Osteoblast (primary cell): ENCODE measurements at regions not wholly inside any gene's neighbourhood (a gene's known extent, or its start where the extent isn't known, plus 50 kb on each side); places are given as distances from the start of the nearest gene placed in this dataset.

Experiments
- DNase-seq: peaks from one replicate; pipeline ENCODE4 v3.0.0; 2011; ENCODE audit warnings: low spot score, mixed read lengths; ENCODE audit not compliant: insufficient read length; ENCODE audit errors: missing footprints
- H2AFZ ChIP-seq: 2 replicates; pipeline ENCODE4 v1.6.0; 2011; ENCODE audit warnings: mild to moderate bottlenecking, low read length
- H3K27ac ChIP-seq: 2 replicates; pipeline ENCODE4 v1.5.1; 2011; ENCODE audit warnings: mild to moderate bottlenecking, low read depth, low read length, moderate library complexity
- H3K27me3 ChIP-seq: 2 replicates; pipeline ENCODE4 v1.6.0; 2012; ENCODE audit warnings: mild to moderate bottlenecking, control low read depth, inconsistent platforms, low read length, moderate library complexity; ENCODE audit not compliant: insufficient read depth
- H3K36me3 ChIP-seq: 2 replicates; pipeline ENCODE4 v1.5.1; 2011; ENCODE audit warnings: mild to moderate bottlenecking, low read length, control low read depth, moderate library complexity; ENCODE audit not compliant: insufficient read depth
- H3K4me1 ChIP-seq: 2 replicates; pipeline ENCODE4 v1.5.1; 2011; ENCODE audit warnings: mild to moderate bottlenecking, low read length, control low read depth, moderate library complexity; ENCODE audit not compliant: insufficient read depth
- H3K4me2 ChIP-seq: 2 replicates; pipeline ENCODE4 v1.6.0; 2011; ENCODE audit warnings: mild to moderate bottlenecking, low read length; ENCODE audit not compliant: insufficient read depth
- H3K4me3 ChIP-seq: fragments of 200-600 bp; sonication (generic); 3 replicates; pipeline ENCODE4 v1.5.1; 2012; ENCODE audit warnings: mild to moderate bottlenecking, low read length, inconsistent platforms; ENCODE audit not compliant: insufficient read depth
- H3K79me2 ChIP-seq: 2 replicates; pipeline ENCODE4 v1.6.0; 2012; ENCODE audit warnings: mild to moderate bottlenecking, low read length, control low read depth, inconsistent platforms; ENCODE audit not compliant: insufficient read depth
- H3K9me3 ChIP-seq: 2 replicates; pipeline ENCODE4 v1.5.1; 2011; ENCODE audit warnings: low read depth, low read length, control low read depth
- H4K20me1 ChIP-seq: 2 replicates; pipeline ENCODE4 v1.6.0; 2012; ENCODE audit warnings: mild to moderate bottlenecking, low read length, control low read depth; ENCODE audit not compliant: insufficient read depth
- TF ChIP-seq, protein P1 (sequence below): IDR thresholded peaks from 2 replicates; pipeline ENCODE4 v1.5.1; 2011; ENCODE audit warnings: mild to moderate bottlenecking, low read depth, low read length, moderate library complexity; ENCODE audit errors: extremely low read depth

DNA sequence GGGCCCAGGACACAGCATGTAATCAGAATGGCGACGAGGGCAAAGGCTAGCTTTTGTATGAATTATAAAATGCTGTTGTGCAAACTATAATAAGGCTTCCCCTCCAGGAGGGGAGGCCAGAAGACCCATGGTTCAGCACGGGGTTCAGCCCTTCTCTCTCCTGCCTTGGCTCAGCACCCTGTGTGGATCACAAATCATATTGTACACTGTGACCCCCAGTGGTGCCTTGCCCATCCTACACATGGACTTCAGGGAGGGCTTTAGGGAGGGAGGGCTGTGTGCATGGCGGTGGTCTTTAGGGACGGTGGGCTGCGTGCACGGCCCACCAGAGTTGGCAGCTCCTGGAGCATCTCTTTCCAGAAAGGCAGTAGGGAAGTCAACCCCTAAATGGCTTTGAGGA, 120.8 kb upstream of the TNR start:
- Histone ChIP-seq H3K79me2 (no peaks in the 10 kb centered on the region), H3K4me1 (no peaks in the 10 kb centered on the region), H3K9me3 (no peaks in the 10 kb centered on the region), H3K4me2 (no peak overlapping the region), H3K36me3 (no peaks in the 10 kb centered on the region), H2AFZ (no peak overlapping the region), H3K27ac (no peak overlapping the region), H3K27me3 (no peaks in the 10 kb centered on the region), H4K20me1 (no peaks in the 10 kb centered on the region), H3K4me3 (no peak overlapping the region)
- TF ChIP-seq, protein P1, sequence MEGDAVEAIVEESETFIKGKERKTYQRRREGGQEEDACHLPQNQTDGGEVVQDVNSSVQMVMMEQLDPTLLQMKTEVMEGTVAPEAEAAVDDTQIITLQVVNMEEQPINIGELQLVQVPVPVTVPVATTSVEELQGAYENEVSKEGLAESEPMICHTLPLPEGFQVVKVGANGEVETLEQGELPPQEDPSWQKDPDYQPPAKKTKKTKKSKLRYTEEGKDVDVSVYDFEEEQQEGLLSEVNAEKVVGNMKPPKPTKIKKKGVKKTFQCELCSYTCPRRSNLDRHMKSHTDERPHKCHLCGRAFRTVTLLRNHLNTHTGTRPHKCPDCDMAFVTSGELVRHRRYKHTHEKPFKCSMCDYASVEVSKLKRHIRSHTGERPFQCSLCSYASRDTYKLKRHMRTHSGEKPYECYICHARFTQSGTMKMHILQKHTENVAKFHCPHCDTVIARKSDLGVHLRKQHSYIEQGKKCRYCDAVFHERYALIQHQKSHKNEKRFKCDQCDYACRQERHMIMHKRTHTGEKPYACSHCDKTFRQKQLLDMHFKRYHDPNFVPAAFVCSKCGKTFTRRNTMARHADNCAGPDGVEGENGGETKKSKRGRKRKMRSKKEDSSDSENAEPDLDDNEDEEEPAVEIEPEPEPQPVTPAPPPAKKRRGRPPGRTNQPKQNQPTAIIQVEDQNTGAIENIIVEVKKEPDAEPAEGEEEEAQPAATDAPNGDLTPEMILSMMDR, result no peak
- no peak for DNase-seq

DNA sequence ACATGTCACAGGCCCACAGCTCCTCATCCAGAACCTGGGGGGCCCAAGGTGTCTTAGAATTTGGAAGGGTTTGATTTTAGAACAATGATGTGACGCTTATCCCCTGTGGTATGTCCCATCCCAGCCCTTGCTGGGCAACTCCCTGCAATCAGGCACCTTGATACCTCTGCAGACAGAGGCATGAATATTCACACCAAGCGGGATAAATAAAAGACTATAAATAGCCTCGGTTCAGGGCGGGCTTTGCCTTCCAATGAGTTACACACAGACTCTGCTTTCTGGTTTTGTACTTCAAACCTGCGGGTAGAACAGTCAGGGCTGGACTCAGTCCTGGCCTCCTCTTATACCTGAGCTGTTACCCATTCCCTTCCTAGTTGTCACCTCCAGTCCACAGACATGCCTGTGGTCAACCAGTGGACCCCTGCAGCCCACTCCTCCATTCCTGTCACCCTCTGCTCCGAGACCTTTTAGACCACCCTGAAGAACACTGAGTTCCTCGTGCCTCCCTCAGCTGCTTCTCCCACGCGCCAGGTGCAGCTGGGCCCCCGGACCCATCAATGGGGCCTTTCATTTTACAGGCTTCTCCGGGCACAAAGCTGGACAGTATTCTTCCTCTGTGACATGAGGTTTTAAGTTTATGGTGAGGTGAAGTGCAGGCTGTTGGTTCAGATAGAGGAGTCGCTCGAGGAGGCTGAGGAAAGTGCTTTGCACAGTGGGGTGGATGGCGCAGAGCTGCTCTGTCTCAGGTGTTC, 120.1 kb upstream of the TNR start:
- DNase-seq, result no peak
- no peaks in the 10 kb centered on the region for H3K79me2 ChIP-seq
- H3K9me3 ChIP-seq, result no peaks in the 10 kb centered on the region
- H3K4me3 ChIP-seq, result no peak overlapping the region
- H3K27ac ChIP-seq, result no peak overlapping the region
- H4K20me1 ChIP-seq, result no peaks in the 10 kb centered on the region
- H3K27me3 ChIP-seq, result no peaks in the 10 kb centered on the region
- no peaks in the 10 kb centered on the region for H3K4me1 ChIP-seq
- H3K36me3 ChIP-seq, result no peaks in the 10 kb centered on the region
- H2AFZ ChIP-seq, result no peak overlapping the region
- no peak overlapping the region for H3K4me2 ChIP-seq
- TF ChIP-seq, protein P1, result no peak

DNA sequence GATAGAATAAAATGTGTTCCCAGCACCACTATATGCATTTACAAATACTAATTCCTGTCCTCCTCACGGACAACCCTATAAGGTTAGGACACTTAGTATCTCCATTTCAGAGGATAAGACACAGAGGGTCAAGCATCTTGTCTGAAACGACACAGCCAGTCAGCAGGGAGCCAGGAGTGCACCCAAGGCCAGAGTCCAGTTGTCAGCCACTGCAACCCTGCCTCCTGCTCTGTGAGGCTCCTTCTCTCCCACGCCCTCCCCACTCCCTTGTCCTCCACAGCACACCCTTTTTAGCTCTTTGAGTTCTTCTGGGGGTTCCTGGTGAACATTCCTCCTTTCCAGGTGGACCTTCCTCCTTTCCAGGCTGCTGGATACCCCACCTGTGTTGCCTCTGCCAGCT, 119.0 kb upstream of the TNR start:
- TF ChIP-seq, protein P1, result no peak
- H3K36me3 ChIP-seq, result no peaks in the 10 kb centered on the region
- H3K4me3 ChIP-seq, result no peak overlapping the region
- H4K20me1 ChIP-seq, result no peaks in the 10 kb centered on the region
- DNase-seq, result no peak
- H3K27ac ChIP-seq, result no peak overlapping the region
- H3K4me2 ChIP-seq, result no peak overlapping the region
- no peaks in the 10 kb centered on the region for H3K9me3 ChIP-seq
- no peaks in the 10 kb centered on the region for H3K4me1 ChIP-seq
- H2AFZ ChIP-seq, result no peak overlapping the region
- no peaks in the 10 kb centered on the region for H3K79me2 ChIP-seq
- H3K27me3 ChIP-seq, result no peaks in the 10 kb centered on the region

DNA sequence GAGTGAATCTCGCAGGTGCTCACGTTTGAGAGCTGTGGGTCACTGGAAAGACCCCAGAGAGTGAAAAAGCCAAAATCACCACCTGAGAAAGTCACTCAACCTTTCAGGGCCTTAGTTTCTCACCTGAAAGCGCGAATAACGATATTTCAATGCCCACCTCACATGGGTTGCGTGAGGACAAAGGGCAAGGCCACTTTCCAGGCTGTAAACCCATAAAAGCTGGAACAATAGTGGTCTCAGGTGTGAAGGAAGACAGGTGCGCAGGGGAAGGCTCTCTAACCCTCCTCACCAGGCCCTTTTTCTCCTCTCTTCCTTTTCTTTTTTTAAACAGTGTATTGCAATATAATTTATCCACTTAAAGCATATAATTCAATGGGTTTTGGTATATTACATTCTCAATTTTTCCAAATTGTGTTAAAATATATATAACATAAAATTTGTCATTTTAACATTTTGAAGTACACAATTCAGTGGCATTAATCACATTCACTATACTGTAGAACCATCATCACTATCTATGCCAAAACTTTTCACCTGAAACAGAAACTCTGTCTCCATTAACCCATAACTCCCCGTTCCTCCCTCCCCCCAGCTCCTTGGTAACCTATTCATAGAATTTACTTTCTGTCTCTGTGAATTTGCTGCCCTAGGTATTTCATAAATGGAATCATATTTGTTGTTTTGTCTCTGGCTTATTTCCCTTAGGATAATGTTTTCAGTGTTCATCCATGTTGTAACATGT, 118.4 kb upstream of the TNR start:
- H3K9me3 ChIP-seq, result no peaks in the 10 kb centered on the region
- no peaks in the 10 kb centered on the region for H3K79me2 ChIP-seq
- DNase-seq, result no peak
- H4K20me1 ChIP-seq, result no peaks in the 10 kb centered on the region
- no peaks in the 10 kb centered on the region for H3K36me3 ChIP-seq
- H3K4me2 ChIP-seq, result no peak overlapping the region
- TF ChIP-seq, protein P1, result no peak
- H2AFZ ChIP-seq, result no peak overlapping the region
- H3K4me3 ChIP-seq, result no peak overlapping the region
- H3K27me3 ChIP-seq, result no peaks in the 10 kb centered on the region
- H3K27ac ChIP-seq, result no peak overlapping the region
- H3K4me1 ChIP-seq, result no peaks in the 10 kb centered on the region
